ENCODE measurements at regions not wholly inside any gene's neighbourhood (a gene's known extent, or its start where the extent isn't known, plus 50 kb on each side); places are given as distances from the start of the nearest gene placed in this dataset.

- Histone ChIP-seq H3K4me3 (no peak overlapping the region), H3K27ac (no peak overlapping the region)
These were observed 268.2 kb upstream of the HABP2 start for GRCh38 chr10:113284635-113285034.

GRCh38 chr10:113285305-113285704 lies 267.5 kb upstream of the HABP2 start:
- Histone ChIP-seq H3K27ac (no peak overlapping the region), H3K4me3 (no peak overlapping the region)

GRCh38 chr10:113287592-113287991 lies 265.3 kb upstream of the HABP2 start:
- Histone ChIP-seq H3K27ac (no peak overlapping the region), H3K4me3 (no peak overlapping the region)

GRCh38 chr10:113290137-113290536 lies 262.7 kb upstream of the HABP2 start:
- Histone ChIP-seq H3K27ac (no peak overlapping the region), H3K4me3 (no peak overlapping the region)

- H3K27ac ChIP-seq, result no peak overlapping the region
- no peak overlapping the region for H3K4me3 ChIP-seq
These were observed 261.4 kb upstream of the HABP2 start for GRCh38 chr10:113291413-113291812.

GRCh38 chr10:113292086-113292485 lies 260.8 kb upstream of the HABP2 start:
- no peak overlapping the region for H3K27ac ChIP-seq
- H3K4me3 ChIP-seq, result no peak overlapping the region

- Histone ChIP-seq H3K27ac (no peak overlapping the region), H3K4me3 (no peak overlapping the region)
These were observed 260.1 kb upstream of the HABP2 start for GRCh38 chr10:113292743-113293142.

GRCh38 chr10:113293167-113293566 lies 259.7 kb upstream of the HABP2 start:
- Histone ChIP-seq H3K27ac (no peak overlapping the region), H3K4me3 (no peak overlapping the region)

- no peak overlapping the region for H3K4me3 ChIP-seq
- H3K27ac ChIP-seq, result no peak overlapping the region
These were observed 258.0 kb upstream of the HABP2 start for GRCh38 chr10:113294868-113295267.

GRCh38 chr10:113297226-113297625 lies 255.6 kb upstream of the HABP2 start:
- H3K27ac ChIP-seq, result no peak overlapping the region

GRCh38 chr10:113298616-113299015 lies 254.2 kb upstream of the HABP2 start:
- no peak overlapping the region for H3K4me3 ChIP-seq
- no peak overlapping the region for H3K27ac ChIP-seq

More at GRCh38 chr10:113297226-113297625, 255.6 kb upstream of the HABP2 start:
- H3K4me3 ChIP-seq, result no peak overlapping the region

GRCh38 chr10:113300201-113300600 lies 252.7 kb upstream of the HABP2 start:
- H3K27ac ChIP-seq, result no peak overlapping the region
- H3K4me3 ChIP-seq, result no peak overlapping the region

GRCh38 chr10:113300617-113301016 lies 252.2 kb upstream of the HABP2 start:
- Histone ChIP-seq H3K4me3 (no peak overlapping the region), H3K27ac (no peak overlapping the region)

GRCh38 chr10:113301342-113301984 lies 251.4 kb upstream of the HABP2 start:
- no peak overlapping the region for H3K27ac ChIP-seq
- H3K4me3 ChIP-seq, result no peak overlapping the region

GRCh38 chr10:113302062-113302461 lies 250.8 kb upstream of the HABP2 start:
- no peak overlapping the region for H3K27ac ChIP-seq
- no peak overlapping the region for H3K4me3 ChIP-seq

- Histone ChIP-seq H3K4me3 (no peak overlapping the region), H3K27ac (no peak overlapping the region)
These were observed 249.2 kb upstream of the HABP2 start for GRCh38 chr10:113303544-113304146.

GRCh38 chr10:113304726-113305125 lies 248.1 kb upstream of the HABP2 start:
- no peak overlapping the region for H3K4me3 ChIP-seq
- H3K27ac ChIP-seq, result no peak overlapping the region

- Histone ChIP-seq H3K27ac (no peak overlapping the region), H3K4me3 (no peak overlapping the region)
These were observed 247.0 kb upstream of the HABP2 start for GRCh38 chr10:113305871-113306270.

- Histone ChIP-seq H3K27ac (no peak overlapping the region), H3K4me3 (no peak overlapping the region)
These were observed 243.1 kb upstream of the HABP2 start for GRCh38 chr10:113309791-113310190.

- Histone ChIP-seq H3K27ac (no peak overlapping the region), H3K4me3 (no peak overlapping the region)
These were observed 242.5 kb upstream of the HABP2 start for GRCh38 chr10:113310347-113310746.

GRCh38 chr10:113313048-113313602 lies 239.7 kb upstream of the HABP2 start:
- H3K27ac ChIP-seq, result no peak overlapping the region
- no peak overlapping the region for H3K4me3 ChIP-seq

- no peak overlapping the region for H3K4me3 ChIP-seq
- no peak overlapping the region for H3K27ac ChIP-seq
These were observed 239.1 kb upstream of the HABP2 start for GRCh38 chr10:113313722-113314121.
